Hippocampal formation (tissue), 2 donors: ENCODE measurements at regions not wholly inside any gene's neighbourhood (a gene's known extent, or its start where the extent isn't known, plus 50 kb on each side); places are given as distances from the start of the nearest gene placed in this dataset.

Source experiments
- DNase-seq, 2 donors: peaks; one replicate each; lab custom pipeline; 2025; lab: John Stamatoyannopoulos, UW

- no peak for DNase-seq
These were observed 301.8 kb upstream of the TBC1D5 start for GRCh38 chr3:18044191-18044590.

GRCh38 chr3:18036450-18036815, 294.0 kb upstream of the TBC1D5 start:
- no peak for DNase-seq

- DNase-seq: no peak
These were observed 293.4 kb upstream of the TBC1D5 start for GRCh38 chr3:18035641-18036449.

GRCh38 chr3:18033581-18034108, 291.2 kb upstream of the TBC1D5 start:
- DNase-seq: no peak

- DNase-seq: no peak
These were observed 288.0 kb upstream of the TBC1D5 start for GRCh38 chr3:18030371-18030870.

GRCh38 chr3:18027161-18027939, 284.9 kb upstream of the TBC1D5 start:
- DNase-seq: no peak

- DNase-seq: no peak
These were observed 282.3 kb upstream of the TBC1D5 start for GRCh38 chr3:18024715-18025114.

- DNase-seq: no peak
These were observed 276.7 kb upstream of the TBC1D5 start for GRCh38 chr3:18019161-18019495.

GRCh38 chr3:18018491-18019160, 276.2 kb upstream of the TBC1D5 start:
- no peak for DNase-seq

- no peak for DNase-seq
These were observed 273.9 kb upstream of the TBC1D5 start for GRCh38 chr3:18016366-18016765.

- DNase-seq: no peak
These were observed 270.5 kb upstream of the TBC1D5 start for GRCh38 chr3:18012933-18013332.

- no peak for DNase-seq
These were observed 270.0 kb upstream of the TBC1D5 start for GRCh38 chr3:18012436-18012835.

GRCh38 chr3:18011387-18011786, 269.0 kb upstream of the TBC1D5 start:
- DNase-seq: no peak

GRCh38 chr3:18010001-18010400, 267.6 kb upstream of the TBC1D5 start:
- no peak for DNase-seq

- no peak for DNase-seq
These were observed 266.4 kb upstream of the TBC1D5 start for GRCh38 chr3:18008706-18009368.

- no peak for DNase-seq
These were observed 265.5 kb upstream of the TBC1D5 start for GRCh38 chr3:18007980-18008379.

GRCh38 chr3:17995769-17996168, 253.3 kb upstream of the TBC1D5 start:
- DNase-seq: no peak

GRCh38 chr3:17994167-17994566, 251.7 kb upstream of the TBC1D5 start:
- no peak for DNase-seq

- DNase-seq: no peak
These were observed 248.0 kb upstream of the TBC1D5 start for GRCh38 chr3:17990390-17990789.

GRCh38 chr3:17986348-17986816, 244.0 kb upstream of the TBC1D5 start:
- no peak for DNase-seq

GRCh38 chr3:17985658-17986347, 243.4 kb upstream of the TBC1D5 start:
- DNase-seq: no peak
